H1 (cell line): ENCODE measurements at regions not wholly inside any gene's neighbourhood (a gene's known extent, or its start where the extent isn't known, plus 50 kb on each side); places are given as distances from the start of the nearest gene placed in this dataset.

Source experiments
- ATF3 ChIP-seq: IDR thresholded peaks from 2 replicates; pipeline ENCODE4 v1.6.1; 2011; ENCODE audit warnings: low read depth, mild to moderate bottlenecking, low read length; ENCODE audit not compliant: insufficient read depth
- CTCF ChIP-seq, 3 experiments: IDR thresholded peaks; 1 replicate in 2 of 3; 2 replicates in 1 of 3; pipeline versions ENCODE4 v1.5.1 to v1.6.1; 2011; ENCODE audit warnings: low read length in 3 of 3, mild to moderate bottlenecking in 3 of 3, inconsistent platforms in 2 of 3, low read depth in 1 of 3, moderate library complexity in 1 of 3; ENCODE audit not compliant: insufficient read depth in 1 of 3; ENCODE audit errors: control extremely low read depth in 1 of 3
- EP300 ChIP-seq, 2 experiments: IDR thresholded peaks; 1 replicate in 1 of 2; 2 replicates in 1 of 2; pipeline ENCODE4 v1.6.1; 2011 to 2012; ENCODE audit warnings: low read depth in 2 of 2, low read length in 2 of 2, mild to moderate bottlenecking in 2 of 2, borderline replicate concordance in 1 of 2, inconsistent platforms in 1 of 2, moderate library complexity in 1 of 2
- EZH2 ChIP-seq: fragments of 200-600 bp; sonication (generic); IDR thresholded peaks from 2 replicates; pipeline ENCODE4 v1.7.1; 2012; ENCODE audit warnings: low read depth, mild to moderate bottlenecking, moderate library complexity, low read length, inconsistent platforms; ENCODE audit not compliant: severe bottlenecking
- POLR2A ChIP-seq, 2 experiments: IDR thresholded peaks; 1 replicate in 1 of 2; 2 replicates in 1 of 2; pipeline ENCODE4 v1.6.1; 2011; ENCODE audit warnings: low read depth in 2 of 2, low read length in 2 of 2, mild to moderate bottlenecking in 2 of 2; ENCODE audit errors: control extremely low read depth in 1 of 2
- POLR2AphosphoS5 ChIP-seq: IDR thresholded peaks from 2 replicates; pipeline ENCODE4 v1.6.1; 2011; ENCODE audit warnings: low read depth, low read length
- SP1 ChIP-seq: IDR thresholded peaks from 2 replicates; pipeline ENCODE4 v1.6.1; 2011; ENCODE audit warnings: low read depth, low read length

- TF ChIP-seq POLR2A (IDR thresholded peaks at IDR 0.05; ENCODE audit: control extremely low read depth in 1 of 2, low read depth in 2 of 2, low read length in 2 of 2) (no peak), CTCF (IDR thresholded peaks at IDR 0.05; ENCODE audit: control extremely low read depth in 1 of 3, insufficient read depth in 1 of 3, low read depth in 1 of 3, low read length in 3 of 3) (no peak), ATF3 (no peak), SP1 (no peak), EZH2 (no peak), EP300 (IDR thresholded peaks at IDR 0.05; ENCODE audit: borderline replicate concordance in 1 of 2, low read depth in 2 of 2, low read length in 2 of 2) (no peak), POLR2AphosphoS5 (no peak)
Measured at GRCh38 chr2:128813352-128814034, 494.8 kb upstream of the HS6ST1 start.
